ENCODE measurements at regions not wholly inside any gene's neighbourhood (a gene's known extent, or its start where the extent isn't known, plus 50 kb on each side); places are given as distances from the start of the nearest gene placed in this dataset.

DNA sequence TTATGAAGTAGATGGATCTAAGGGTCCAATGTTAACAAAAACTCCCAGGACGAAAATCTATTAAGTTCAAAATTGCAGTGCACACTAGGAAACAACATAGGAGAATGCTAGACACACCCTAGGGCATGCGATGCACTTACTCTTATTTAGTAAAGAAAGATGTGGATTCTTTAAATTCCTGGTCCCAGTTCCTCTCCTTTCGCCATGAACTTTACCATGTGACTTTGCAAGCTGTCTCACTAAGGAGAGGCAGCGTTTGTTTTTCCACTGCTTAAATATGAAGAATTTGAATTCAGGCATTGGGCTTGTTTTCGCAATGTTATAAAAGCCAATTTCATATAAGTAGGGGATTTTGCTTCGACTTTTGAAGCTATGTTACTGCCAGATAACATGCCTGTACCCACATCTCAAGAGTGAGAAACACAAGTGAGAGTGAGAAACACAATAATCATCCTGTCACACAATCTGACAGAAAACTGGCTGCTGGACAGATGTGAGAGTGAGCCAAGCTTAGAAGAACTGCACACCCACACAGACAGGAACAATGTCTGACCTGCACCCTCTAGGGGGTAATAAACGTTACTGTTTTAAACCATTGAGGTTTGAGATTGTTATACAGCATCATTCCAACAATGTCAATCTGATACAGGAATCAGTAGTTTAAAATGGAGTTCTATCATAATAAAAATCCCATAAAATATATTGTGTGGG is 1308.4 kb downstream of the SLITRK5 start:
- no peak overlapping the region for H3K4me3 ChIP-seq (replicated peaks in 1 of 2; ENCODE audit: low read depth in 1 of 2, low read length in 2 of 2)
- no peaks in the 10 kb centered on the region for H3K79me2 ChIP-seq (ENCODE audit: insufficient read depth, low read length)
- ChIA-PET CTCF (no interaction called here), RAD21 (ENCODE audit: low non-redundant PET in 1 of 2, low total read pairs in 2 of 2, uncharacterized antibody in 2 of 2, unreplicated experiment in 2 of 2) (no interaction called here), POLR2A (no interaction called here)
- no peaks in the 10 kb centered on the region for H3K27me3 ChIP-seq (ENCODE audit: insufficient read depth, low read length)
- no peak overlapping the region for H2AFZ ChIP-seq (ENCODE audit: low read depth, low read length, poor library complexity, severe bottlenecking)
- no peak overlapping the region for H3K4me2 ChIP-seq (ENCODE audit: low read length)
- no peak overlapping the region for H3K27ac ChIP-seq (ENCODE audit: low read depth, low read length)
- intact Hi-C loops (cut with micrococcal nuclease): no loop called here
- ATAC-seq (no peak), DNase-seq (ENCODE audit: low read depth, low spot score) (no peak)
- BruUV-seq (replicated peaks): no TSS peak
- TF ChIP-seq, protein P1, sequence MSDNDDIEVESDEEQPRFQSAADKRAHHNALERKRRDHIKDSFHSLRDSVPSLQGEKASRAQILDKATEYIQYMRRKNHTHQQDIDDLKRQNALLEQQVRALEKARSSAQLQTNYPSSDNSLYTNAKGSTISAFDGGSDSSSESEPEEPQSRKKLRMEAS (IDR thresholded peaks at IDR 0.05): no peak
- TF ChIP-seq EZH2phosphoT487 (IDR thresholded peaks at IDR 0.05; ENCODE audit: borderline replicate concordance) (no peak), SP1 (IDR thresholded peaks at IDR 0.05; ENCODE audit: low read depth) (no peak), POLR2A (IDR thresholded peaks at IDR 0.05; ENCODE audit: borderline replicate concordance, extremely low read depth, insufficient read depth, insufficient read length) (no peak), SIN3A (IDR thresholded peaks at IDR 0.05; ENCODE audit: low read depth) (no peak), CEBPB (IDR thresholded peaks at IDR 0.05; ENCODE audit: low read depth) (no peak), EGR1 (IDR thresholded peaks at IDR 0.05; ENCODE audit: low read depth) (no peak), RAD21 (IDR thresholded peaks at IDR 0.05; ENCODE audit: low read depth) (no peak), SRF (IDR thresholded peaks at IDR 0.05; ENCODE audit: low read depth) (no peak), EZH2 (IDR thresholded peaks at IDR 0.05) (no peak), YY1 (IDR thresholded peaks at IDR 0.05; ENCODE audit: extremely low read depth, insufficient replicate concordance, low read depth, low read length) (no peak), ZNF274 (IDR thresholded peaks at IDR 0.05; ENCODE audit: low read depth, low read length) (no peak), REST (IDR thresholded peaks at IDR 0.05; ENCODE audit: low read depth) (no peak), POLR2AphosphoS5 (IDR thresholded peaks at IDR 0.05; ENCODE audit: low read depth, low read length) (no peak), ZFX (IDR thresholded peaks at IDR 0.05) (no peak), CBX3 (IDR thresholded peaks at IDR 0.05; ENCODE audit: low read depth) (no peak), TCF7L2 (IDR thresholded peaks at IDR 0.05; ENCODE audit: borderline replicate concordance, extremely low read depth, insufficient read depth, insufficient read length) (no peak), ELF1 (IDR thresholded peaks at IDR 0.05; ENCODE audit: borderline replicate concordance, low read depth) (no peak)
- TF ChIP-seq, protein P2, sequence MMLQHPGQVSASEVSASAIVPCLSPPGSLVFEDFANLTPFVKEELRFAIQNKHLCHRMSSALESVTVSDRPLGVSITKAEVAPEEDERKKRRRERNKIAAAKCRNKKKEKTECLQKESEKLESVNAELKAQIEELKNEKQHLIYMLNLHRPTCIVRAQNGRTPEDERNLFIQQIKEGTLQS (IDR thresholded peaks at IDR 0.05): no peak
- TF ChIP-seq, protein P3, sequence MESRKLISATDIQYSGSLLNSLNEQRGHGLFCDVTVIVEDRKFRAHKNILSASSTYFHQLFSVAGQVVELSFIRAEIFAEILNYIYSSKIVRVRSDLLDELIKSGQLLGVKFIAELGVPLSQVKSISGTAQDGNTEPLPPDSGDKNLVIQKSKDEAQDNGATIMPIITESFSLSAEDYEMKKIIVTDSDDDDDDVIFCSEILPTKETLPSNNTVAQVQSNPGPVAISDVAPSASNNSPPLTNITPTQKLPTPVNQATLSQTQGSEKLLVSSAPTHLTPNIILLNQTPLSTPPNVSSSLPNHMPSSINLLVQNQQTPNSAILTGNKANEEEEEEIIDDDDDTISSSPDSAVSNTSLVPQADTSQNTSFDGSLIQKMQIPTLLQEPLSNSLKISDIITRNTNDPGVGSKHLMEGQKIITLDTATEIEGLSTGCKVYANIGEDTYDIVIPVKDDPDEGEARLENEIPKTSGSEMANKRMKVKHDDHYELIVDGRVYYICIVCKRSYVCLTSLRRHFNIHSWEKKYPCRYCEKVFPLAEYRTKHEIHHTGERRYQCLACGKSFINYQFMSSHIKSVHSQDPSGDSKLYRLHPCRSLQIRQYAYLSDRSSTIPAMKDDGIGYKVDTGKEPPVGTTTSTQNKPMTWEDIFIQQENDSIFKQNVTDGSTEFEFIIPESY (IDR thresholded peaks at IDR 0.05; ENCODE audit: extremely low read depth, insufficient replicate concordance, low read length): no peak
- no peaks in the 10 kb centered on the region for H4K20me1 ChIP-seq (ENCODE audit: insufficient read depth)
- H3K36me3 ChIP-seq (ENCODE audit: control insufficient read depth in 1 of 2, insufficient read depth in 2 of 2, low read length in 2 of 2): no peaks in the 10 kb centered on the region
- H3K9me2 ChIP-seq (ENCODE audit: insufficient read depth): no peaks in the 10 kb centered on the region
- H3K4me1 ChIP-seq (ENCODE audit: control insufficient read depth in 1 of 2, insufficient read depth in 2 of 2, low read length in 2 of 2): no peaks in the 10 kb centered on the region
- H3K9me3 ChIP-seq (ENCODE audit: control insufficient read depth in 1 of 2, insufficient read depth in 1 of 2, low read depth in 1 of 2, low read length in 2 of 2): no peaks in the 10 kb centered on the region
- no peak overlapping the region for H3K9ac ChIP-seq (ENCODE audit: low read length)

Measured in HCT116 (cell line).